GM19463 (cell line): ENCODE measurements at regions not wholly inside any gene's neighbourhood (a gene's known extent, or its start where the extent isn't known, plus 50 kb on each side); places are given as distances from the start of the nearest gene placed in this dataset.
"Not testable (repeated sequence)": the region's sequence is repeated elsewhere in the genome, so short reads cannot be mapped to it uniquely, and the experiment has no call there.

Source experiments
- ATAC-seq: cut with Tn5 transposase; IDR thresholded peaks from one replicate; pipeline ENCODE4 v1.9.1; 2021; ENCODE audit warnings: mild to moderate bottlenecking, moderate library complexity; ENCODE audit not compliant: unreplicated experiment

DNA sequence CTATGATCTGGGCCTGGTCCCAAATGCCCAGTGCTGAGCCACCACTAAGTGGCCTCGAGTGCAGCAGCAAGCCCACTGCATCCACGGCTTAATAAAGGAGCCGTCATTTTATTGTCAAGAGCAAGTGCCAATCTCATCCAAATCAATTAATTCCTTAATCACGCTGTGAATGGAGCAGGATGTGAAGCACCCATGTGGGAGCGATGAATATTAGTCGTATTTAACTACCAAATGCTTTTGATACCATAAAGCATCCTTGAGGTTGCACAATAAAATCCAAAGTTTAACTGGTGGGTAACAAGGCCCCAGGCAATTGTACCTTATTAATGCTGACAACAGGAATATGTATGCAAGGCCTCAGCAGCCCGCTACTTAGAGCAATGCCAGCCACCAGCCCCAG lies 226.0 kb upstream of the C16orf82 start:
- no peak for ATAC-seq

DNA sequence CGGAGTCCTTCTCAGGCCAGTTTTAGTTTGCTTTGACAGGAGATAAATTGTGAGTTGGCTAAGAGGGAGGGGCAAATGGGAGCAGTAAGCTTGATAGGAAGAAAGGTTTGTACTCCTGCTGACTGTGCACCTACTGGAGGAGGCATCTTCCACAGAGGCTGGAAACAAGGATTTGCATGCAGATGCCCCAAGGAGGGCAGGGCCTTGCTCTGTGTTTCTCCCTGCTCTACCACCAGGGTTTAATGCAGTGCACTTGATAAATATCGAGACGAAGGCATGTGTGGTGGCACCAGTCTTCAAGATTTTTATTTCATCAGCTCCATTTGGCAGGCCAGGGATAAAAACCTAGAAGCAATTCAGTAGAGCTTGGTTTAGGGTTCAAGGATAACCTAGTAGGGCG lies 210.5 kb upstream of the C16orf82 start:
- no peak for ATAC-seq

DNA sequence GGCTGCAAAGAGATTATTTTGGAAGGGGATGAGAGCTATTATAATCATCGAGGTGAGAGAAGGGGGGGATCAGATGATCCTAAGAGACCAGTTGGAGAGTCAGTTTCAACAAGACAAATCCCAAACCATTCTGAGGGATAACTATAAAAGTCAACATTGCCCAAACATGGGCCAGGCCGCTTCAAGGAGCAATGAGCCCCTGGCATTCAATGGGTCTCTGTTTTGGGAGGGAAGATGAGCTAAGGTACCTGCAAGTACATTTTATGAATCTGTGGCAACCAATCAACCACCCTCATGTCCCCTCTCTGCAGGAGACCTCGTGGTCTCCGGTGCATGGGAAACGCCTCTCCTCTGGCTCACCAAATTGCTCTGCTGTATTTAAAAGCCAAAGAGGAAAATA lies 209.9 kb upstream of the C16orf82 start:
- ATAC-seq = no peak

DNA sequence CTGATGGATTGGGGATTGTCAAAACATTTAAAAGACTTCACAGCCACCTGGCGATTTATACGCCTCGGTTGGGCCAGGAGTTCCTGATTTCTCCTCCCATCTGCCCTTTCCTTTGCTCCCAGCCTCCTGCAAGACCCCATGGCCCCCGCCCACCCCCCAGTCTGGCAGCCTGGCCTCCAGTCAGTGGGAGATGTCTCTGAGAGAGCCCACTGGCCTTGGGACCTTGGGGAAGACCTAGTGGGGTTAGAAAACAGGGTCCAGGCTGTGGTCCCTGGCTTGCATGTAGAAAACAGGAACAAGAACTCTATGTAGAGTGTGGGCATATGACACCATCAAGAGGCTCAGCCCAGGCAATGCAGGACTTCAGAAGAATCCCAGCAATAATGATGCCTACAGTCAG lies 209.4 kb upstream of the C16orf82 start:
- no peak for ATAC-seq

DNA sequence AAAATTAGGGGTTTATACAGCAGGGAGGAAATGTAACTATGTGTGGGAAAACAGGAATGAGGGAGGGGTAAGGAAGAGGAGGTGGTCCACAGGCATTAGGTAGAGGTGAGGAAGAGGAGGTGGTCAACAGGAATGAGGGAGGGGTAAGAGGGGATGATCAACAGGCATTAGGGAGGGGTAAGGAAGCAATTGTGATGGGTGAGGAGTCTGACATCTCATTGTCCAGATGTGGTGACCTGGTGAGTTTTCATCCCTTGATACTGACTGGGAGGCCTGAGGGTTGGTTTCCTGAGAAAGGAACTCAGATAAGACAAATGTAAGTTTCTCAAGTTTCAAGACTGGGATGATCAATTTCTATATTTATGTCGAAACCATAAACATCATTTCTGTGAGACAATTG lies 206.2 kb upstream of the C16orf82 start:
- ATAC-seq = no peak

DNA sequence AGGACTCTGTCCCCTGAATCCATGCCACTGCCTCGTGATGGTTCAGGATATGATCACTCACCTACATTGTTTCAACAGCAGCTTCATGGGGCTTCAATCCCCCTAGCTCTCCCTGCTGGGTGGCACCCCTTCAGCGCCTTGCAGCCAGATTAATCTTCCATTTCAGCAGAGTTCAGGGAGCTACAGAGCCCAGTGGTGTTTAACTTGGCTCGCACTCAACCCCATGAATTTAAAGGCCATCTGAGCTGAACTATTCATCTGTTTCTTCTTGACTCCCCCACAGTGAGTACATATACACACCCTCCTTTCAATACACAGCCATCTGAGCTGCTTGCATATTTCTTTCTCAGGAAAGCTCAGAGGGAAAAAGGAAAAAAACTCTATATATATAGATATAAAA lies 202.8 kb upstream of the C16orf82 start:
- ATAC-seq = no peak

DNA sequence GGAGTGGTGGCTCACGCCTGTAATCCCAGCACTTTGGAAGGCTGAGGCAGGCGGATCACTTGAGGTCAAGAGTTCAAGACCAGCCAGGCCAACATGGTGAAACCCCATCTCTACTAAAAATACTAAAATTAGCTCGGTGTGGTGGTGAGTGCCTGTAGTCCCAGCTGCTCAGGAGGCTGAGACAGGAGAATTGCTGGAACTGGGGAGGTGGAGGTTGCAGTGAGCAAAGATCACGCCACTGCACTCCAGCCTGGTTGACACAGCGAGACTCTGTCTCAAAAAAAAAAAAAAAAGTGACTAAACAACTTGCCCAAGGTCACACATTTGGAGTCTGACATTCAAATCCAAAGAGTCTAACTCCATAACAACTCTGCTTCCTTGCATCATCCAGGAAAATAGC lies 192.4 kb upstream of the C16orf82 start:
- not testable (repeated sequence) for ATAC-seq

DNA sequence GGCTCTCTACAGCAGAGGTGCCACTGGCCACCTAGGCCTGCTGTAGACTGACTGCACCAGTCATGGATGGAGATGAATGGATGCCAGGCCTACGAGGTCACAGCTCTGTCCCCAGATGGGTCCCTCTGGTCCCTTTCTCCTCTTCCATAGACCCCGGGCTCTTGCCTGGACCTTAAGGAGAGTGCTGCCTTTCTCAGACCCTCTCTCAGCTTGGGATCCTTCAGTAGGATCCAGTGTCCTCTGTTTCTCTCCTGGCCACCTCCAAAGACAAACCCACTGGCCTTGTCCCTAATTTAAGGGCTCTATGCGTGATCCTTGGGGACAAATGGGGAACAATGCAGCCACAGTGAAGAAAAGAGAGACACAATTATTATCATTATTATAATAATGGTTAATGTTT lies 189.3 kb upstream of the C16orf82 start:
- ATAC-seq = no peak

DNA sequence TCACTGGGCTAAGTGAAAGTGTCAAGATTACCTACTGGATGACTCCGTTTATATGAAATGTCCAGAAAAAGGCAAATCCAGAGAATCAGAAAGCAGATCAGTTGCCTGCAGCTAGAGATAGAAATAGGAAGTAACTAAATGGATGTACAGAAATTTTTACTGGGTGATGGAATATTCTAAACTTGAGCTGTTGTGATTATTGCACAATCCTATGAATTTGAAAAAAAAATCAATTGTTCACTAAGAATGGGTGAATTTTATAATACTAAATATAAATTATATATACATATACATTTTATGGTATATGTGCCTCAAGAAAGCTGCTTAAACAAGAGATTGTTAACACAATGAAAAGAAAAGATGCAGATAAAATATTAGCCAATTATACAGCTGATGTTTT lies 181.1 kb upstream of the C16orf82 start:
- no peak for ATAC-seq

DNA sequence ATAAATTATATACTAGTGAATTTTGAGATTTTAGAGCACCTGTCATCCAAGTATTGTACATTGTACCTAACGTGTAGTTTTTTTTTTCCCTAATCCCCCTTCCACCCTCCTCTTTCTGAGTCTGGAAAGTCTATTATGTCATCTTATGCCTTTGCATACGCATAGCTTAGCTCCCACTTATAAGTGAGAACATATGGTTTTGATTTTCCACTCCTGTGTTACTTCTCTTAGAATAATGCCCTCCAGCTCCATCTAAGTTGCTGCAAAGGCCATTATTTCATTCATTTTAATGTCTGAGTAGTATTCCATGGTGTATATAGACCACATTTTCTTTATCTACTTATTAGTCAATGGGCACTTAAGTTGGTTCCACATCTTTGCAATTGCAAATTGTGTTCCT lies 177.0 kb upstream of the C16orf82 start:
- no peak for ATAC-seq

DNA sequence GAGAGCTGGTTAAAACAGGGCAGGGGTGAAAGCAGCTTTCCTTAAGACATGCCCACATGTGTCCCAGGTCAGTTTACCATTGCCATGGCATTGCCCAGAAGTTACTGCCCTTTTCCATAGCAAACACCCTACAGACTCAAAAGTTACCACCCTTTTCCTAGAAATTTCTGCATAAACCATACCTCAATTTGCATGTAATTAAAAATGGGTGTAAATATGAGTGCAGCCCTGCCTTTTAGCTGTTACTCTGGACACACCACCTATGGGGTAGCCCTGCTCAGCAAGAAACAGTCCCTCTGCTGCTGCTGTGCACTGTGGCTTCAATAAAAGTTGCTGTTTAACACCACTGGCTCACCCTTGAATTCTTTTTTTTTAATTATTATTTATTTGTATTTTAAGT lies 168.5 kb upstream of the C16orf82 start:
- no peak for ATAC-seq

DNA sequence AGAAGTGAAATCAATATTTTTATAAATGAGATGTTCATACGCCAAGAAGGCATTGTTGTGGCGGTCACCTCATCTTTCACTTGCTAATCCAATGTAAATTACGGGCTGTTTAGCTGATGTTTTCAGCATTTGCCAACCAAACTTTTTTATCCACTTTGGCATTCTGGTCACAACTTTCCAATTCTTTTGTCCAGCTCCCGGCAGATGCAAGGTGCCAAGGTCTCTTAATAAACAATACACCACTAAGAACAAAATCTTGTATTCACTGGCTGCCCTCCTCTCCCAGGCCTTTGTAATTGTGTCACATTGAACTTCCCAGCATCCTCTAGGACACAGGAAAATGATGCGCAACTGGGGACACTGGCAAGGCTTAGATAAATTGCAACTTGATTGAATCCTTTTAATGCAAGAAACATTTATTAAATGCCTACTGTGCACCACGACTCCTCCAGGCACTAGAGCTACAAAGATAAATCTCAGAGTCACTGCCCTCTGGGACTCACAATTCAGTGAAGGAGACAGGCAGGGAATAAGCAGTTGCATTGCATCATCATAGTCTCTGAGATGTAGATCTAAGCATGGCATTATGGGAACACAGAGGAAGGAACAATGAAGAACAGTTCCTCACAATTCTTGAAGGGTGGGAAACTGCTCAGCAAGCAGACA lies 165.4 kb upstream of the C16orf82 start:
- ATAC-seq = no peak

DNA sequence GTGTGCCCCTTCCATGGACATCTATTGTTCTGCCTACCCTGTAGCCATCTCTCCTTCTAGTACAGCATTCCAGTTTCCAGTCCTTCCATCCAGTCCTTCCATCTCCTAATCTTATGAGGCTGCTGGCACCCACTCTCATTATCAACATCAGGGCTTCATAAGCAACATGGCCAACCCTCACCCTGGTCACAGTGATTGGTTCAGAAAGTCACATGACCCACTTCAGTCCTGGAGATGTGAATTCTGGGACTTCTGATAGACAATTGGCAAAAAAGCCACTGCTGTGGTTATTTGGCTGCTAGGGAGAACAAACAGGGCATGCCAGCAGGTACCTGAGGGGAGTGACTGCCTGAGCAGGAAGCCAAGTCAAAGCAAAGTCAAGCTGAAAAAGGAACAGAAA lies 164.7 kb upstream of the C16orf82 start:
- ATAC-seq = no peak

DNA sequence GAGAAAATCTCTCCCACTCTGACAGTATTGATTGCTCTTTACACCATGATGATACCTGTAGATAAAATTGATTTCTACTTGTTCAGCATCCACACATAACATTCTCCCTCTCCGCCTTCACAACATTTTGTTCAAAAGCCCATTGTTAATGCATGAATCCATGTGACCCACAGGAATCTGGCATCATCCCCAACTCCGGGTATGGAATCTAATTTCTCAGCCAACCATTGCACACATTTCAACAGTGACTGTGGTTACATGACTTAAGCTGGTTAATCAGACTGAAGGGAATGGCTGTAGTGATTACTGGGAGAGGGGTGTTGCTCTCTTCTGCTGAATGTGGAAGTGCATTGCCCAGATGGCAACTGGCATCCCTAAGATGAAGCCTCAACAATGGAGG lies 161.4 kb upstream of the C16orf82 start:
- no peak for ATAC-seq

DNA sequence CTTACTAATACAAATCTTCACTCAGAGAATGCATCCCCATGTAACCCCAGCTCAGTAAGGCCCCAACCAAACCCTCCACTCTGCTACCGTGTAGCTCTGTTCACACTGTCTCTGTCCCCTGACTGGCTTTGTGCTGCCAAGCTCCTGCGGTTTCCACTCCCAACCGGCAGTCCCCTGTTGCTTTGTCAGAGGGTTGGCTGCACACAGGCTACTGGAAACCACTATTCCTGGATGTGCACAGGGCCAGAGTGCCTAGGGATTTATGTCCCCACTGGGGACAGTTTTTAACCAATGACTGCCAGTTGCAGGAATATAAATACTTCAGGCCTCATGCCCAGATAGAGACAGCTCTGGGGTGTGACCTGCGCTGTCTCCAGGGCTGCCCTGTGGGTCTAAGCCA lies 157.1 kb upstream of the C16orf82 start:
- ATAC-seq = no peak

DNA sequence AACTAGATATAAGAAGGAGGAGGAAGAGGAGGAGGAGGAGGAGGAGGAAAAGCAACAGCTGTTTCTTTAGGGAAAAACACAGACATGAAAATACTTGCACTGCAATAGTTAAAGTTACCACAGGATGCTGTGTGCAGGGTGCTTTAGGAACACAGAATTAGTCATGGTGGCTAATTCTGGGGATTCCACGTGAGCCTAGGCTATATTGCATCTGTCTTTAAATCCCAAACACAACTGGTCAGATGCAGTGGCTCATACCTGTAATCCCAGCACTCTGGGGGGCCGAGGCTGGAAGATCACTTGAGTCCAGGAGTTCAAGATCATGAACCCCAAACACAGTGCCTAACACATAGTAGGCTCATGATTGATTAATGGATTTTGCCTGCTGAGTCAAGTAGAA lies 155.3 kb upstream of the C16orf82 start:
- ATAC-seq = no peak

DNA sequence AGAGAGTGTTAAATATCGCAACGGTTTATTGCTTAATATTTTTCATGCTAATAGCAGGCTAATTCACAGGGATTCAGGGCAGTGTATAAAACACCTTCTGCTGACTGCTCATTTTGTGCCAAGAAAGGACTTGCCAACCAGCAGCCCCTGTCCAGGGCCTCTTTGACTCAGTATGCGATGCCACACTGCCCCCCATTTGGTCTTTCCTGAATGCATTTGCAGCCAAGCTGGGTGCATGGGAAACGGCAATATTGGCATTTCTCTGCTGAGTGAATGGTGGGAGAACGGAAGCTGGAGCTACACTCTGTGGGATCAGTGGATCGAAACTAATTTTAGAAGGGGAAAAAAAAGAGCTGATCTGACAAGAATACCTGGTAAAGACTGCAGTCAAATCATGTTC lies 152.9 kb upstream of the C16orf82 start:
- ATAC-seq = no peak

DNA sequence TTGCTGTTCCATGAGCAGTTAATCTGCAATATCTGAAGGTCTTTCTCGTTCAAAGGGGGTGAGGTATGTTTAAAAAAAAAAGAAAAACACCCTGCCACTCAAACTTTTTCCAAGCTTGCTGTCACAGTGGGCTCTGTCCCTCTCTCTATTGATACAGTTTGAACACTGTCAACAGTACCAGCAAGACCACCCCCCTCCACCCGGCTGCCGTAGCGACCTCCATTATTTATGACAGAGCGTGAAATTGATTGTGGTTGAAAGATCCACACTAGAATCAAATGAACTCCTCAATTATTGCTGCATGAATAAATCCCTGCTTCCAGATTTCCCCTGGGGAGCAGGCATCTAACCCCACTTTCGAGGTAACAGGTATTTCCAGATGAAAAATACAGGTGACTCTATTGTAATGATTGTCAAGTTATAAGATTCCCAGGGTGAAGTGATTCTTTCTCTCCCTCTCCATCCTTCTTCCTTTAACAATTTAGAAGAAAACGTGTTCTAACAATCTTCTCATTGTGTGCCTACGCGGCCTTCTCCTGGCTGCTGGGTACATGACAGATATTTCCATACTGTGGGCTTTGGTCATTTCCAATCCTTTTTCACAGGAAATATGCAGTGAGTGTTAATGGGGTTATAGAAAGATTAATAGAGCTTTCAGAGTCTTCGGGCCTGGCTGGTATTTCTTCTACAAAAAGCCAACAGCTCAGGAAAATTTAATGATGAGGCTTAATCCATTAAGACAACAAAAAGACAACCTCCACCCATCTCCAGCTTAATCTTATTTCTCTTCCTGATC lies 135.7 kb upstream of the C16orf82 start:
- ATAC-seq = no peak

DNA sequence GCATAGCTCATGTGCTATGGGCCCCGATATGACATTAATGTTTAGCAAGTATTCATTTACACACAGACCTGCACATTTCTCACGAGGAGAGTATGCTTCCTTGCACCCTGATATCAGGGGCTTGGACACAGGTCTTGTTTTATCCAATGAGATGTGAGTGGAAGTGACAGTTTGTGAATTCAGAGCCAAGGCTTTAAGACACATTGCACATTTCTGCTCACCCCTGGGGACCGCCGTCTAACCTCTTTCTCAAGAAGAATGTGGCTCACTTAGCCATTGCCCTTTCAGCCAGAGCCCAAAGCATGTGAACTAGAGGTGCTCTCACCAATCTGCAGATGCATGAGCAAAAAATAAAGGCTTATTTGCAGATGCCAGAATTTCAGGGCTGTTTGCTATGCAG lies 116.1 kb upstream of the C16orf82 start:
- no peak for ATAC-seq

DNA sequence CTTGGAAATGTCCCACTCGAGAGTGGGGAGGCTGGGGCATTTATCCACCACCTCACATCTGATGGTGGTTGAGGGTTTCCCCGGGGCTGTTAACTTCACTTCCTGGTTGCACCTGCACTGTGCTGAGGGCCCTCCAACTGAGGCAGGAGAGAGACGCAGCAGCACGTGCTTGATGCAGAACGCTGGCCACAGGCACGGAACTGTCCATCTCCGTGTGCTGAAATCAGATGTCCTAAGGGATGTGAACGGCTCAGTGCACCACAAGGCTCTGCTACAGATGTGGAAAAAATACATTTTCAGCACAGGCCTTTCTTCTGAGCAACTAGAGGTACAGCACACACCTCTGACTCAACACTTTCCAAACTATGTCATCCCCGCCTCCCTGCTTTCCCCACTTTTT lies 114.8 kb upstream of the C16orf82 start:
- ATAC-seq = no peak

DNA sequence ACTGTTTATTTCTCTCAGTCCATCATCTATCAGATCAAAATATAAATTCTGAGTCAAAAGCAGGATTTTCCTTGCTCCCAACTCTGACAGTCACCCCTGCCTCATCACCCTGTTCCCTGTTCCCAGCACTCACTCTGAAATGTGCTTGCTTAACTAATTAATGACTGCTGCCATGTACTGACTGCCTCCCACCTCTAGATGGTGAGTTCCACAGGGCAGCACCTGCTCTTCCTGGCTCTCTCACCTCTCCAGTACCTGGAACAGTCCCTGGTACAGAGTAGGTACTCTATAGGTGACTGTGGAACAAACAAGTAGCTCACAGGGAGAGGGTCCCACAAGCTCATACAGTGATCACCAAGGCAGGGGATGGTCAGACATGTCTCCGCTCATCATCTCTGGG lies 114.3 kb upstream of the C16orf82 start:
- no peak for ATAC-seq

DNA sequence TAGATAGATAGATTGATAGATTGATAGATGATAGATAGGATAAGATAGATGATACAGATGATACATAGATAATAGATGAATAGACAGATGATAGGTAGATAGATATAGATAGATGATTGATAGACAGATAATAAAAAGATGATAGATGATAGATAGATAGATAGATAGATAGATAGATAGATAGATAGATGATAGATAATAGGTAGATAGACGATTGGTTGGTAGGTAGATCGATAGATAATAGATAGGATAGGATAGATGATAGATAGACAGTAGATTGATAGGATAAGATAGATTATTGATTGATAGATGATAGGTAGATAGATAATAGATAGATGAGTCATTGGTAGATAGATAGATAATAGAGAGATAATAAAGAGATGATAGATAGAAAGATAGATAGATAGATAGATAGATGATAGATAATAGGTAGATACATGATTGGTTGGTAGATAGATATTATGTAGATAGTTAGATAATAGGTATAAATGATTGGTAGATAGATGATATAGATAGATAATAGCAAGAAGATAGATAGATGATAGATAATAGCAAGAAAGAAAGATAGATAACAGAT lies 109.4 kb upstream of the C16orf82 start:
- no peak for ATAC-seq
